H1 (cell line): ENCODE measurements at regions not wholly inside any gene's neighbourhood (a gene's known extent, or its start where the extent isn't known, plus 50 kb on each side); places are given as distances from the start of the nearest gene placed in this dataset.

Source experiments
- CTCF ChIA-PET: fragments of 300-600 bp; sonication (Branson Sonifier 250); formaldehyde crosslinking; loops from one replicate; lab custom pipeline; 2021; ENCODE audit not compliant: partially characterized antibody; lab: Charles Lee
- POLR2A ChIA-PET: fragments of 300-600 bp; sonication (Branson Sonifier 250); formaldehyde crosslinking; loops from one replicate; lab custom pipeline; 2021; ENCODE audit warnings: inconsistent platforms; ENCODE audit not compliant: partially characterized antibody; lab: Charles Lee
- DNase-seq, 2 experiments: peaks; one replicate each; pipeline versions ENCODE4 v3.0.0 to v3.0.0-alpha.2; 2010 to 2022; ENCODE audit warnings: low spot score in 2 of 2, low read depth in 1 of 2, mixed read lengths in 1 of 2
- FAIRE-seq: peaks from 2 replicates; lab custom pipeline; 2011; peaks lifted over from hg19 to GRCh38; lab: Jason Lieb, UNC
- H2AFZ ChIP-seq: 2 replicates; pipeline ENCODE4 v1.8.1; 2012; ENCODE audit warnings: low read length, inconsistent platforms
- H2AK5ac ChIP-seq: 2 replicates; pipeline ENCODE4 v1.6.1; 2013; ENCODE audit warnings: low read depth, low read length
- H2BK120ac ChIP-seq: replicated peaks from 2 replicates; pipeline ENCODE3; 2013; ENCODE audit warnings: low read depth, low read length, inconsistent platforms
- H2BK12ac ChIP-seq: 2 replicates; pipeline ENCODE4 v1.6.1; 2013; ENCODE audit warnings: low read depth, low read length
- H2BK15ac ChIP-seq: 2 replicates; pipeline ENCODE4 v1.6.1; 2013; ENCODE audit warnings: low read length
- H2BK20ac ChIP-seq: 2 replicates; pipeline ENCODE4 v1.6.1; 2013; ENCODE audit warnings: low read length
- H2BK5ac ChIP-seq: 2 replicates; pipeline ENCODE4 v1.6.1; 2013; ENCODE audit warnings: low read depth, low read length
- H3K14ac ChIP-seq: 2 replicates; pipeline ENCODE4 v1.6.1; 2013; ENCODE audit warnings: inconsistent platforms; ENCODE audit not compliant: insufficient read length
- H3K18ac ChIP-seq: 2 replicates; pipeline ENCODE4 v1.6.1; 2013; ENCODE audit warnings: low read length; ENCODE audit errors: extremely low read depth
- H3K23ac ChIP-seq: 2 replicates; pipeline ENCODE4 v1.6.1; 2013; ENCODE audit warnings: inconsistent platforms; ENCODE audit not compliant: insufficient read length
- H3K23me2 ChIP-seq: 2 replicates; pipeline ENCODE4 v1.6.1; 2013; ENCODE audit warnings: low read depth, low read length
- H3K27ac ChIP-seq: 2 replicates; pipeline ENCODE4 v1.6.1; 2011; ENCODE audit warnings: low read depth, low read length, inconsistent platforms
- H3K27me3 ChIP-seq, 4 experiments: replicated peaks in 1 of 4; 1 replicate in 1 of 4; 2 replicates in 3 of 4; pipeline versions ENCODE4 v1.6.1 to v1.8.1; 2011 to 2013; ENCODE audit warnings: low read length in 3 of 4, mild to moderate bottlenecking in 3 of 4, inconsistent platforms in 2 of 4, mixed read lengths in 2 of 4, moderate library complexity in 1 of 4; ENCODE audit not compliant: control insufficient read depth in 3 of 4, insufficient read depth in 3 of 4; ENCODE audit errors: extremely low read depth in 1 of 4
- H3K36me3 ChIP-seq, 4 experiments: 2 replicates each; pipeline versions ENCODE4 v1.6.1 to v1.8.1; 2011 to 2013; ENCODE audit warnings: mild to moderate bottlenecking in 4 of 4, low read length in 3 of 4, moderate library complexity in 2 of 4, control low read depth in 1 of 4, inconsistent platforms in 1 of 4; ENCODE audit not compliant: insufficient read depth in 4 of 4, control insufficient read depth in 2 of 4
- H3K4ac ChIP-seq: replicated peaks from 2 replicates; pipeline ENCODE3; 2013; ENCODE audit warnings: low read length, low read depth, mixed read lengths, inconsistent platforms; ENCODE audit not compliant: insufficient read length
- H3K4me1 ChIP-seq, 4 experiments: replicated peaks in 1 of 4; 1 replicate in 1 of 4; 2 replicates in 3 of 4; pipeline versions ENCODE4 v1.6.1 to v1.8.1; 2011 to 2013; ENCODE audit warnings: low read length in 3 of 4, inconsistent platforms in 2 of 4, mixed read lengths in 1 of 4; ENCODE audit not compliant: insufficient read depth in 4 of 4, control insufficient read depth in 3 of 4
- H3K4me2 ChIP-seq, 2 experiments: 2 replicates each; pipeline versions ENCODE4 v1.6.1 to v1.8.1; 2011 to 2013; ENCODE audit warnings: low read depth in 2 of 2, low read length in 2 of 2, control low read depth in 1 of 2, inconsistent platforms in 1 of 2, mild to moderate bottlenecking in 1 of 2; ENCODE audit not compliant: insufficient read depth in 1 of 2
- H3K4me3 ChIP-seq, 4 experiments: fragments of 200-600, 300-600 bp in 1 of 4; sonication (generic), shearing (Covaris generic), sonication (Bioruptor Twin) in 1 of 4; 2 replicates each; pipeline versions ENCODE4 v1.5.1 to v1.8.1; 2011 to 2016; ENCODE audit warnings: low read length in 4 of 4, low read depth in 3 of 4, control low read depth in 2 of 4, inconsistent platforms in 2 of 4, mild to moderate bottlenecking in 2 of 4, mixed read lengths in 1 of 4, moderate library complexity in 1 of 4; ENCODE audit not compliant: insufficient read depth in 2 of 4; ENCODE audit errors: extremely low read depth in 1 of 4
- H3K56ac ChIP-seq: replicated peaks from 2 replicates; pipeline ENCODE3; 2013; ENCODE audit warnings: low read depth, mild to moderate bottlenecking, mixed read lengths, low read length, inconsistent platforms; ENCODE audit not compliant: insufficient read length
- H3K79me1 ChIP-seq: 2 replicates; pipeline ENCODE4 v1.6.1; 2013; ENCODE audit warnings: low read depth, low read length, control low read depth
- H3K79me2 ChIP-seq, 2 experiments: 2 replicates each; pipeline versions ENCODE4 v1.6.1 to v1.8.1; 2012 to 2013; ENCODE audit warnings: low read length in 2 of 2, mild to moderate bottlenecking in 2 of 2, inconsistent platforms in 1 of 2; ENCODE audit not compliant: insufficient read depth in 2 of 2, control insufficient read depth in 1 of 2
- H3K9ac ChIP-seq, 4 experiments: replicated peaks in 1 of 4; 1 replicate in 1 of 4; 2 replicates in 3 of 4; pipeline versions ENCODE4 v1.6.1 to v1.8.1; 2011 to 2013; ENCODE audit warnings: low read depth in 3 of 4, low read length in 3 of 4, control low read depth in 2 of 4, mild to moderate bottlenecking in 2 of 4, moderate library complexity in 2 of 4, inconsistent platforms in 1 of 4; ENCODE audit errors: extremely low read depth in 1 of 4
- H3K9me3 ChIP-seq, 2 experiments: 2 replicates each; pipeline versions ENCODE4 v1.6.1 to v1.8.1; 2012 to 2013; ENCODE audit warnings: mild to moderate bottlenecking in 2 of 2, moderate library complexity in 2 of 2, control low read depth in 1 of 2, inconsistent platforms in 1 of 2, low read depth in 1 of 2, low read length in 1 of 2, mixed read lengths in 1 of 2; ENCODE audit not compliant: insufficient read depth in 2 of 2
- H4K20me1 ChIP-seq, 2 experiments: replicated peaks in 1 of 2; 2 replicates each; pipeline versions ENCODE3 to v1.8.1; 2011 to 2013; ENCODE audit warnings: inconsistent platforms in 2 of 2, low read length in 2 of 2, mild to moderate bottlenecking in 1 of 2; ENCODE audit not compliant: insufficient read depth in 2 of 2, control insufficient read depth in 1 of 2
- H4K5ac ChIP-seq: 2 replicates; pipeline ENCODE4 v1.6.1; 2013; ENCODE audit warnings: low read length, low read depth, mixed read lengths, inconsistent platforms; ENCODE audit not compliant: insufficient read length
- H4K8ac ChIP-seq: 2 replicates; pipeline ENCODE4 v1.8.0; 2013; ENCODE audit warnings: mild to moderate bottlenecking, moderate library complexity, low read length, inconsistent platforms; ENCODE audit not compliant: insufficient read depth; ENCODE audit errors: extremely low read depth
- H4K91ac ChIP-seq: replicated peaks from 2 replicates; pipeline ENCODE3; 2013; ENCODE audit warnings: low read length, mixed read lengths, inconsistent platforms; ENCODE audit not compliant: insufficient read length
- BACH1 ChIP-seq: IDR thresholded peaks from 2 replicates; pipeline ENCODE4 v1.6.1; 2012; ENCODE audit warnings: low read length, improper control_type of control experiment
- CEBPB ChIP-seq: IDR thresholded peaks from 2 replicates; pipeline ENCODE4 v1.6.1; 2012; ENCODE audit warnings: low read depth, low read length
- EP300 ChIP-seq, 2 experiments: IDR thresholded peaks; 1 replicate in 1 of 2; 2 replicates in 1 of 2; pipeline ENCODE4 v1.6.1; 2011 to 2012; ENCODE audit warnings: low read depth in 2 of 2, low read length in 2 of 2, mild to moderate bottlenecking in 2 of 2, borderline replicate concordance in 1 of 2, inconsistent platforms in 1 of 2, moderate library complexity in 1 of 2
- EZH2 ChIP-seq: fragments of 200-600 bp; sonication (generic); IDR thresholded peaks from 2 replicates; pipeline ENCODE4 v1.7.1; 2012; ENCODE audit warnings: low read depth, mild to moderate bottlenecking, moderate library complexity, low read length, inconsistent platforms; ENCODE audit not compliant: severe bottlenecking
- GABPA ChIP-seq: IDR thresholded peaks from 2 replicates; pipeline ENCODE4 v1.6.1; 2011; ENCODE audit warnings: mild to moderate bottlenecking, low read length, moderate library complexity, borderline replicate concordance; ENCODE audit not compliant: insufficient read depth
- HDAC2 ChIP-seq, 2 experiments: fragments of 300-600 bp in 1 of 2; sonication (generic) in 1 of 2; IDR thresholded peaks; 2 replicates each; pipeline ENCODE4 v1.6.1; 2011 to 2012; ENCODE audit warnings: low read depth in 2 of 2, low read length in 2 of 2, mild to moderate bottlenecking in 2 of 2, moderate library complexity in 2 of 2, borderline replicate concordance in 1 of 2, inconsistent platforms in 1 of 2
- HDAC6 ChIP-seq: IDR thresholded peaks from one replicate; pipeline ENCODE4 v1.7.1; 2012; ENCODE audit warnings: low read depth, mild to moderate bottlenecking, inconsistent platforms, low read length, moderate library complexity
- JUN ChIP-seq: IDR thresholded peaks from 2 replicates; pipeline ENCODE4 v1.6.1; 2011; ENCODE audit warnings: low read depth, mild to moderate bottlenecking, improper control_type of control experiment, low read length
- JUND ChIP-seq: IDR thresholded peaks from 2 replicates; pipeline ENCODE4 v1.6.1; 2011; ENCODE audit warnings: mild to moderate bottlenecking, improper control_type of control experiment, low read length
- KDM5A ChIP-seq: fragments of 200-600 bp; IDR thresholded peaks from 2 replicates; pipeline ENCODE4 v1.7.1; 2012; ENCODE audit warnings: mild to moderate bottlenecking, low read length, inconsistent platforms, mixed read lengths
- MAFK ChIP-seq: IDR thresholded peaks from 2 replicates; pipeline ENCODE4 v1.6.1; 2012; ENCODE audit warnings: low read depth, mild to moderate bottlenecking, improper control_type of control experiment, low read length
- PHF8 ChIP-seq: fragments of 200-600 bp; sonication (generic); conservative IDR thresholded peaks from 2 replicates; pipeline ENCODE4 v1.7.1; 2012; ENCODE audit warnings: low read depth, mild to moderate bottlenecking, inconsistent platforms, low read length, moderate library complexity
- RFX5 ChIP-seq: IDR thresholded peaks from 2 replicates; pipeline ENCODE4 v1.6.1; 2011; ENCODE audit warnings: low read depth, low read length, improper control_type of control experiment, borderline replicate concordance
- SP1 ChIP-seq: IDR thresholded peaks from 2 replicates; pipeline ENCODE4 v1.6.1; 2011; ENCODE audit warnings: low read depth, low read length
- TBP ChIP-seq: IDR thresholded peaks from 2 replicates; pipeline ENCODE4 v1.6.1; 2011; ENCODE audit warnings: low read depth, low read length, improper control_type of control experiment
- WGBS, 2 experiments: shearing (Covaris generic) in 1 of 2; methylation state at CpG; one replicate each; pipeline versions ENCODE4 v1.1.6 to v1.1.7; 2013 to 2015; ENCODE audit warnings: low lambda C conversion rate in 2 of 2, mixed read lengths in 2 of 2, inconsistent platforms in 1 of 2, low coverage in 1 of 2, missing lambda C conversion rate in 1 of 2; ENCODE audit not compliant: insufficient replicate concordance in 2 of 2, insufficient coverage in 1 of 2, insufficient read length in 1 of 2; ENCODE audit errors: extremely low coverage in 1 of 2, missing lambda C conversion rate in 1 of 2; 5-methylcytosine and 5-hydroxymethylcytosine counted together

DNA sequence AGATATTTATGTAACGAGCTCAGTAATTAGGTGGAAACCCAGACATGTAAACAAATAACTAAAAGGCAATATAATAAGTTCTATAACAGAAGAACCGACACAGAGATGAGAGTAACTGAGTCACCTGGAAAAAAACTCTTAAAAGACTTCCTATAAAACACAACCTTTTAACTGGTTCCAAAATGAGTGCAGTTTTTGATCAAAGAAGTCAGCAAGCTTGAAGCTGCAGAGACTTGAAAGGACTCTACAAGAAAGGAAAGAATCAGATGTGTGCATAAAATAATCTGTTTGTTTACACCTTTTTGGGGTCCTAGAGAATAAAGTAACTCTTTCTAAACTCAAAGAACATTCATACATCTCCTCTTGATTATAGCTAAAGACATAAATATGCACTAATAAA lies 560.4 kb upstream of the CCDC54 start:
- H3K27ac ChIP-seq: no peak overlapping the region
- no peak overlapping the region for H2BK15ac ChIP-seq
- H2AK5ac ChIP-seq: no peak overlapping the region
- peaks cover 0 to 8% (median 3%) of the 10 kb centered on the region in 4 experiments; a peak in 2 of 7 replicates for H3K4me1 ChIP-seq
- H3K4me3 ChIP-seq: no peak overlapping the region
- 87% methylated on average over 2 of the region's 2 CpGs; no CpG with 5 or more reads in 1 of the 2 experiments for WGBS, 2 experiments
- no peaks in the 10 kb centered on the region for H4K20me1 ChIP-seq
- no peak overlapping the region for H3K4me2 ChIP-seq
- no peak overlapping the region for H3K9ac ChIP-seq
- H3K56ac ChIP-seq: no peak overlapping the region
- no peak overlapping the region for H2BK20ac ChIP-seq
- H2BK120ac ChIP-seq: no peak overlapping the region
- H3K36me3 ChIP-seq: no peaks in the 10 kb centered on the region; a peak in 1 of 8 replicates
- H3K4ac ChIP-seq: no peak overlapping the region
- no peak overlapping the region for H3K23ac ChIP-seq
- H3K27me3 ChIP-seq: no peaks in the 10 kb centered on the region
- ChIA-PET CTCF (interaction anchor here (1.3 to 1.8 kb wide), 2 partner anchors 9 to 248 kb away, joined by 3 to 6 read pairs; no protein-coding TSS in a partner anchor), POLR2A (no interaction called here)
- no peak overlapping the region for H3K14ac ChIP-seq
- H3K79me1 ChIP-seq: no peaks in the 10 kb centered on the region
- H2BK12ac ChIP-seq: no peak overlapping the region
- no peak overlapping the region for H4K8ac ChIP-seq
- no peaks in the 10 kb centered on the region for H3K23me2 ChIP-seq
- DNase-seq (no peak), FAIRE-seq (no peak)
- no peak overlapping the region for H3K18ac ChIP-seq
- H2AFZ ChIP-seq: no peak overlapping the region
- no peak overlapping the region for H4K5ac ChIP-seq
- H4K91ac ChIP-seq: no peak overlapping the region
- H2BK5ac ChIP-seq: no peak overlapping the region
- H3K9me3 ChIP-seq: no peaks in the 10 kb centered on the region
- no peaks in the 10 kb centered on the region for H3K79me2 ChIP-seq
- TF ChIP-seq EZH2 (no peak), GABPA (no peak), JUND (no peak), KDM5A (no peak), JUN (no peak), RFX5 (no peak), HDAC6 (no peak), CEBPB (no peak), MAFK (no peak), EP300 (IDR thresholded peaks at IDR 0.05; ENCODE audit: borderline replicate concordance in 1 of 2, low read depth in 2 of 2, low read length in 2 of 2) (no peak), PHF8 (no peak), SP1 (no peak), BACH1 (no peak), HDAC2 (IDR thresholded peaks at IDR 0.05; ENCODE audit: borderline replicate concordance in 1 of 2, low read depth in 2 of 2, low read length in 2 of 2) (no peak), TBP (no peak)
